ENCODE measurements at regions not wholly inside any gene's neighbourhood (a gene's known extent, or its start where the extent isn't known, plus 50 kb on each side); places are given as distances from the start of the nearest gene placed in this dataset.

DNA sequence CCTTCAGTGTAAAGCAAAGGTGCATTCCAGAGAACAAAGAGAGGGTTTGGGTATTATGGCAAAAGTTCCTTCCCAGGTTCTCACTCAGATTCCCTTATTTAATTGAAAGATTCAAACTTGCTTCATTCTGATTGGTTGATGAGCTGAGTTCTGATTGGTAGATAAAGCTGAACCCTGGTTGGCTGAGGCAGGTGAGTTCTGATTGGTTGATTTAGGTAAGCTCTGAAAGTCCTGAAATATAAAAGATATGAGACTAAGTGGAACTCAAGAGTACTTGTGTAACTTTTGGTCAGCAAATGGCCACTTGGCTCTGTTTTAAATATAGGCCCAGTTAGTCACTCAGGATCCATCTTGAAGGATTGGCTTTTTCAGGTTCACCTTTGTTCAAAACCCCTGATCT, 99.8 kb upstream of the FBXO11 start:
- no peaks in the 10 kb centered on the region for H3K4me1 ChIP-seq
- intact Hi-C loops (cut with DNase I; ENCODE audit: low total_unique reads), result no loop called here
- DNase-seq, result no peak
- H3K36me3 ChIP-seq, result no peaks in the 10 kb centered on the region
- H3K4me3 ChIP-seq, result no peak overlapping the region
- no peak overlapping the region for H3K27ac ChIP-seq
- no peaks in the 10 kb centered on the region for H3K9me3 ChIP-seq
- no peak for TF ChIP-seq EP300 (IDR thresholded peaks at IDR 0.05)
- TF ChIP-seq, protein P1, sequence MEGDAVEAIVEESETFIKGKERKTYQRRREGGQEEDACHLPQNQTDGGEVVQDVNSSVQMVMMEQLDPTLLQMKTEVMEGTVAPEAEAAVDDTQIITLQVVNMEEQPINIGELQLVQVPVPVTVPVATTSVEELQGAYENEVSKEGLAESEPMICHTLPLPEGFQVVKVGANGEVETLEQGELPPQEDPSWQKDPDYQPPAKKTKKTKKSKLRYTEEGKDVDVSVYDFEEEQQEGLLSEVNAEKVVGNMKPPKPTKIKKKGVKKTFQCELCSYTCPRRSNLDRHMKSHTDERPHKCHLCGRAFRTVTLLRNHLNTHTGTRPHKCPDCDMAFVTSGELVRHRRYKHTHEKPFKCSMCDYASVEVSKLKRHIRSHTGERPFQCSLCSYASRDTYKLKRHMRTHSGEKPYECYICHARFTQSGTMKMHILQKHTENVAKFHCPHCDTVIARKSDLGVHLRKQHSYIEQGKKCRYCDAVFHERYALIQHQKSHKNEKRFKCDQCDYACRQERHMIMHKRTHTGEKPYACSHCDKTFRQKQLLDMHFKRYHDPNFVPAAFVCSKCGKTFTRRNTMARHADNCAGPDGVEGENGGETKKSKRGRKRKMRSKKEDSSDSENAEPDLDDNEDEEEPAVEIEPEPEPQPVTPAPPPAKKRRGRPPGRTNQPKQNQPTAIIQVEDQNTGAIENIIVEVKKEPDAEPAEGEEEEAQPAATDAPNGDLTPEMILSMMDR (IDR thresholded peaks at IDR 0.05), result no peak
- TF ChIP-seq POLR2AphosphoS5 (IDR thresholded peaks at IDR 0.05), result no peak
- no peak for TF ChIP-seq POLR2A (IDR thresholded peaks at IDR 0.05)
- no peaks in the 10 kb centered on the region for H3K27me3 ChIP-seq

DNA sequence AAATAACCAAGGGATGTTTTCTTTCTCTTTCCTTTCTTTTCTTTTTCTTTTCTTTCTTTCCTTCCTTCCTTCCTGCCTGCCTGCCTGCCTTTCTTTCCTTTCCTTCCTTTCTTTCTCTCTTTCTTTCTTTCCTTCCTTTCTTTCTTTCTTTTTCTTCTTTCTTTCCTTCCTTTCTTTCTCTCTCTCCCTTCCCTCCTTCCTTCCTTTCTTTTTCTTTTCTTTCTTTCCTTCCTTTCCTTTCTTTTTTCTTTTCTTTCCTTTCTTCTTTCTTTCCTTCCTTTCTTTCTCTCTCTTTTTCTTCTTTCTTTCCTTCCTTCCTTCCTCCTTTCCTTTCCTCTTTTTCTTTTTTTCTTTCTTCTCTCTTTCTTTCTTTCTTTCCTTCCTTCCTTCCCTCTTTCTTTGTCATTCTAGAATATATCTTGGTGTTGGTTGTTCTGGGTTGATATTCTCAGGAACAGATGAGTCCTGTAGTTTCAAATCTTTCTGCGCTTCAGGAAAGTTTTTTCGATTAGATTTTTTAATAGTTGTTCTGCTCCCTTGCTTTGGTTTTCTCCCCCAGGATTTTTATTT, 101.5 kb upstream of the FBXO11 start:
- H3K27ac ChIP-seq, result no peak overlapping the region
- no peak overlapping the region for H3K4me3 ChIP-seq

DNA sequence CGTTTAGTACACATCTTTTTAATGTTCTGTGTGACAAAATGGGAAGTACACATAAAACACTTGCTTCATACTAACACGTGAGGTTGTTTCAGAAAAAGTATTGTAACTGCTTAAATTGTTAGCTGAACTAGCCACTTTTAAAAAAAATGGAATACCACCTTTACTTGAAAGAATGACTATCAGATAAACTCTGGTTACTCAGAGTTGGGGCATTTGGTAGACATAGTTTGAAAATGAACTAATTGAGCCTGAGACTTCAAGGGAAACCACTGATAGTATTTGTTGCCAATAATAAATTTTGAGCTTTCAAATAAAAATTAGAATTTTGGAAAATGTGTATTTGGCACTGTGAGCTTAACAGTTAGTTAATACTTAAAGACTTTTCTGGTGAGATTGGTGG, 103.0 kb upstream of the FBXO11 start:
- Histone ChIP-seq H3K27ac (no peak overlapping the region), H3K27me3 (no peaks in the 10 kb centered on the region), H3K4me1 (no peaks in the 10 kb centered on the region), H3K4me3 (no peak overlapping the region), H3K36me3 (no peaks in the 10 kb centered on the region), H3K9me3 (no peaks in the 10 kb centered on the region)
- no peak for TF ChIP-seq POLR2A (IDR thresholded peaks at IDR 0.05)
- TF ChIP-seq POLR2AphosphoS5 (IDR thresholded peaks at IDR 0.05), result no peak
- TF ChIP-seq EP300 (IDR thresholded peaks at IDR 0.05), result no peak
- TF ChIP-seq, protein P1 (IDR thresholded peaks at IDR 0.05), result no peak
- intact Hi-C loops (cut with DNase I; ENCODE audit: low total_unique reads), result no loop called here
- DNase-seq, result no peak
- WGBS, 5 donors, result 80 to 96% (median 91%) methylated on average over 2 of the region's 2 CpGs

More for the DNA sequence above, 101.5 kb upstream of the FBXO11 start:
- no peaks in the 10 kb centered on the region for H3K36me3 ChIP-seq
- 90 to 99% (median 97%) methylated on average over 2 of the region's 2 CpGs for WGBS, 5 donors
- H3K4me1 ChIP-seq, result no peaks in the 10 kb centered on the region
- TF ChIP-seq, protein P1 (IDR thresholded peaks at IDR 0.05), result no peak
- no peak for TF ChIP-seq POLR2AphosphoS5 (IDR thresholded peaks at IDR 0.05)
- TF ChIP-seq EP300 (IDR thresholded peaks at IDR 0.05), result no peak
- TF ChIP-seq POLR2A (IDR thresholded peaks at IDR 0.05), result no peak
- H3K27me3 ChIP-seq, result no peaks in the 10 kb centered on the region
- intact Hi-C loops (cut with DNase I; ENCODE audit: low total_unique reads), result no loop called here
- DNase-seq, result no peak
- H3K9me3 ChIP-seq, result no peaks in the 10 kb centered on the region

DNA sequence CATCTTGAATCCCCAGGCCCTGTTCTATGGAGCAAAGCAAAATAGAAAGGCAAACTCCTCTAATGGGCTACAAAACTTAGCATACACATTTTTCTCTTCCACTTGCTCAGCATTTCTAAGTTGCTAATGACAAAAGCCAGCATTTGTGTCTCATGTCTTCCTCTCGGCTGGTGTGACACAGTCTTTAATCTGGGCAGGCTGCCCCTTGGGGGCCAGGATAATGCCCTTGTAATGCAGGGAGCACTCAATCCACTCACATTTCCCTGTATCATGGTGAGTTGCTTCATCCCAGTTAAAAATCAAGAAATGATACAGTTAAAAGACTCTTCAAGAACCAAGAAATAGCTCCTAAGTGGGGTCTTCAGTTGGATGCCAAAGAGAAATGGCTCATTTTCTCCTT, 109.1 kb upstream of the FBXO11 start:
- no peaks in the 10 kb centered on the region for H3K36me3 ChIP-seq
- intact Hi-C loops (cut with DNase I; ENCODE audit: low total_unique reads), result no loop called here
- H3K27ac ChIP-seq, result no peak overlapping the region
- WGBS, 5 donors, result 25 to 55% (median 54%) methylated on average over 1 of the region's 1 CpG
- DNase-seq, result no peak
- no peaks in the 10 kb centered on the region for H3K27me3 ChIP-seq
- TF ChIP-seq POLR2AphosphoS5 (IDR thresholded peaks at IDR 0.05) (no peak), EP300 (IDR thresholded peaks at IDR 0.05) (no peak), POLR2A (IDR thresholded peaks at IDR 0.05) (no peak)
- TF ChIP-seq, protein P1 (IDR thresholded peaks at IDR 0.05), result no peak
- peaks cover 0 to 17% (median 8%) of the 10 kb centered on the region in 4 donors for H3K9me3 ChIP-seq
- H3K4me3 ChIP-seq, result no peak overlapping the region
- no peaks in the 10 kb centered on the region for H3K4me1 ChIP-seq

Data from stomach (tissue), 8 donors.